ENCODE measurements at regions not wholly inside any gene's neighbourhood (a gene's known extent, or its start where the extent isn't known, plus 50 kb on each side); places are given as distances from the start of the nearest gene placed in this dataset.
"Not testable (repeated sequence)": the region's sequence is repeated elsewhere in the genome, so short reads cannot be mapped to it uniquely, and the experiment has no call there.

GRCh38 chr12:131201912-131202311 lies 248.2 kb downstream of the ADGRD1 start:
- not testable (repeated sequence) for TF ChIP-seq CTCF, POLR2A (IDR thresholded peaks at IDR 0.05)

Data from lower leg skin (tissue), 3 donors.